ENCODE measurements at regions not wholly inside any gene's neighbourhood (a gene's known extent, or its start where the extent isn't known, plus 50 kb on each side); places are given as distances from the start of the nearest gene placed in this dataset.

- H3K36me3 ChIP-seq = no peaks in the 10 kb centered on the region
- no peak for ATAC-seq
- no peaks in the 10 kb centered on the region for H3K27me3 ChIP-seq
- intact Hi-C loops (cut with DNase I) = no loop called here
- H3K4me1 ChIP-seq = no peaks in the 10 kb centered on the region
- H3K9me3 ChIP-seq = peaks cover 0 to 23% (median 0%) of the 10 kb centered on the region in 11 donors
- 94 to 98% methylated on average over 3 of the region's 3 CpGs for WGBS, 2 donors
- no peak overlapping the region for H3K4me3 ChIP-seq
- no peak overlapping the region for H3K27ac ChIP-seq
- DNase-seq = no peak
- TF ChIP-seq CTCF (IDR thresholded peaks at IDR 0.05) = no peak
Observed at GRCh38 chr12:98431089-98431488, 84.3 kb upstream of the TMPO start.

GRCh38 chr12:98437166-98437565 lies 78.2 kb upstream of the TMPO start:
- ATAC-seq = no peak
- Histone ChIP-seq H3K9me3 (peaks cover 0 to 18% (median 0%) of the 10 kb centered on the region in 11 donors), H3K36me3 (no peaks in the 10 kb centered on the region), H3K4me3 (no peak overlapping the region), H3K27ac (no peak overlapping the region), H3K4me1 (peaks cover 0 to 45% (median 13%) of the 10 kb centered on the region in 9 donors), H3K27me3 (no peaks in the 10 kb centered on the region)
- intact Hi-C loops (cut with DNase I) = no loop called here
- WGBS, 2 donors = 96 to 98% methylated on average over 4 of the region's 4 CpGs
- no peak for DNase-seq
- TF ChIP-seq CTCF (IDR thresholded peaks at IDR 0.05) = no peak

GRCh38 chr12:98437806-98438595 lies 77.4 kb upstream of the TMPO start:
- no peaks in the 10 kb centered on the region for H3K27me3 ChIP-seq
- no peaks in the 10 kb centered on the region for H3K36me3 ChIP-seq
- peaks cover 0 to 18% (median 0%) of the 10 kb centered on the region in 11 donors for H3K9me3 ChIP-seq
- H3K4me1 ChIP-seq = peaks cover 0 to 45% (median 13%) of the 10 kb centered on the region in 9 donors
- ATAC-seq (no peak), DNase-seq (no peak)
- TF ChIP-seq CTCF (IDR thresholded peaks at IDR 0.05) = no peak
- intact Hi-C loops (cut with DNase I) = no loop called here
- 87 to 89% methylated on average over 1 of the region's 1 CpG for WGBS, 2 donors
- H3K4me3 ChIP-seq = no peak overlapping the region
- peak overlapping the region in 3 of 10 donors; percentile 77 to 88 (median 84) for H3K27ac ChIP-seq

- TF ChIP-seq CTCF (IDR thresholded peaks at IDR 0.05) = no peak
- Histone ChIP-seq H3K27ac (peak overlapping the region in 7 of 10 donors; percentile 72 to 88 (median 77)), H3K36me3 (no peaks in the 10 kb centered on the region), H3K4me3 (no peak overlapping the region), H3K4me1 (peaks cover 0 to 45% (median 13%) of the 10 kb centered on the region in 9 donors), H3K27me3 (no peaks in the 10 kb centered on the region), H3K9me3 (peaks cover 0 to 18% (median 0%) of the 10 kb centered on the region in 11 donors)
- 50 to 58% methylated on average over 1 of the region's 1 CpG for WGBS, 2 donors
- DNase-seq (no peak), ATAC-seq (peak in 6 of 8 donors; percentile 12 to 35 (median 24))
- intact Hi-C loops (cut with DNase I) = no loop called here
Observed at GRCh38 chr12:98438656-98439230, 76.6 kb upstream of the TMPO start.

Measured in heart right ventricle (tissue), 16 donors.